GM19035 (cell line): ENCODE measurements at regions not wholly inside any gene's neighbourhood (a gene's known extent, or its start where the extent isn't known, plus 50 kb on each side); places are given as distances from the start of the nearest gene placed in this dataset.

ENCODE experiments used
- ATAC-seq: cut with Tn5 transposase; IDR thresholded peaks from one replicate; pipeline ENCODE4 v1.9.1; 2021; ENCODE audit not compliant: unreplicated experiment

GRCh38 chr16:85484347-85485300 is 128.5 kb upstream of the GSE1 start:
- no peak for ATAC-seq

- ATAC-seq, result no peak
Observed at GRCh38 chr16:85485379-85485778, 127.7 kb upstream of the GSE1 start.

DNA sequence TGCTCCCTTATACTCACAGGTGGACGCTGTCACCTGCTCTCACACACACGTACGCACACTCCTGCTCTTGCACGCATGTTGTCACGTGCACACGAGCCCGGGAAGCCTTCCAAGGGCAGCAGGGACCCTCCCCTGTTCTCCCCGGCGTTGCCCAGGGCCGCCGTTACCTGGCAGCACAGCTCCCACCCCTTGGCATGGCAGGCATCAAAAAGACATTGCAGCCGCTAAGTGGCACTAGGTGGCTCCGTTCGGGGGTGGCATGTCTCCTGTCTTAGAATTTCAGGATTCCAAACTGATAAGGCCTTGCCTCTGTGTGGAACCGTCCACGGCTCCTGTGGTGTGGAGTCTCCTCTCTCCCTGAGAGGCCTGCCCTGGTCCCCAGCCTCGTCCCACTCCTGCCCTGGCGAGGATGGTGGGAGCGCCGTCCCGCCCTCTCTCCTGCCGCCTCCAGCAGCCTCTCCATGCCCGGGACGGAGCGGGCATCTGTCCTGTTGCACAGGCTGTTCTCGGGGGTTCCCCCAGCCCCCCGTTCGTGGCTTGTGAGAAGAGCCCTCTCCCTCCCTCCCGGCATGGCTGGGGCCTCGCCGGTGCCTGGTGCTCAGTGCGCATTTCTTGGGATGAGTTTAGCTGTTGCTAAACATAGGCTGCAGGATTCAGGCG is 126.7 kb upstream of the GSE1 start:
- no peak for ATAC-seq

GRCh38 chr16:85488414-85488813 is 124.7 kb upstream of the GSE1 start:
- no peak for ATAC-seq

GRCh38 chr16:85490407-85491057 is 122.6 kb upstream of the GSE1 start:
- ATAC-seq, result no peak

DNA sequence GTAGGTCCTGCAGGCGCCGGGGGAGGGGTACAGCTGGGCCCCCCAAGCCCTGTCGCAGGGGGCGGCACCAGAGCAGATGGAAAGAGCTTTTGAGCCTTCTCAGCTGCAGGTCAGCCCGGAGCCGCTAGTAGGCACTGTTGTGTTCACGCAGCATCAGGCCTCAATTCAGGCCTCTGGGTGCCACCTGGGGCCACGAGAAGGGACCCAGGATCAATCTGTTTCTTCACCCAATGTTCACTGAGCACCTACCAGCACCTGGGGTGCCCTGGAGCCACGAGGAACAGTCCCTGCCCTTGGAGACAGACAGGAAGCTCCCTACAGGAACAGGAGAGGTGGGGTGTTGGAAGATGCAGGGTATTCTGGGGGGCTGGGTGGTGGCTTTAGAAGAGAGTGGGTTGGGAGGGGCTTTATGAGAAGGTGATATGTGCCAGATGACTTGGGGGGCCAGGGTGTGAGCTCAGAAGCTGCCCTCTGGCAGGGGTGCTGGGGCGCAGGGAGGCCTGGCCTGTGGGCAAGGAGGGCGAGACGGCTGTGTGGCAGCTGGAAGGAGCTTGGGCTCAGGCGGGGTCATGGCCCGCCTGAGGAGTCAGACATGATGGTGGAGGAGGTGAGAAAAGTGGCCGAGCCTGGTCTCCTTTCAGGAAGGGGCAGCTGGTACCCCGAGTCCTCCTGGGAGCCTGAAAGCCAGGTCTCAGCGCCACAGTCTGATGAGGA is 121.9 kb upstream of the GSE1 start:
- no peak for ATAC-seq

GRCh38 chr16:85491798-85492294 is 121.3 kb upstream of the GSE1 start:
- no peak for ATAC-seq

GRCh38 chr16:85492295-85492864 is 120.7 kb upstream of the GSE1 start:
- ATAC-seq, result no peak

GRCh38 chr16:85494315-85494714 is 118.8 kb upstream of the GSE1 start:
- ATAC-seq, result no peak

DNA sequence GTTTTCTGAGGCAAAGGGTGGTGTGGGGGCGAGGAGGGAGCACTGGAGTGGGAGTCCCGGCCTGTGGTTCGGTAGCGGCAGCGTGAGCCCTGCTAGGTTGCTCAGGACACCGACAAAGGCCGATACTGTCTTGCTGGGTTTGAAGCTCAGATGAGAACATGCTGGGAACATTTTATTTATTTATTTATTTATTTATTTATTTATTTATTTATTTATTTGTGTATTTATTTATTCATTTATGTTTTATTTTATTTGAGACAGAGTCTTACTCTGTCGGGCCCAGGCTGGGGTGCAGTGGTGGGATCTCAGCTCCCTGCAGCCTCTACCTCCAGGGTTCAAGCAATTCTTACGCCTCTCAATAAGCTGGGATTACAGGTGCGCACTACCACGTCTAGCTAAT is 117.9 kb upstream of the GSE1 start:
- ATAC-seq, result no peak

GRCh38 chr16:85495823-85496538 is 117.1 kb upstream of the GSE1 start:
- no peak for ATAC-seq

DNA sequence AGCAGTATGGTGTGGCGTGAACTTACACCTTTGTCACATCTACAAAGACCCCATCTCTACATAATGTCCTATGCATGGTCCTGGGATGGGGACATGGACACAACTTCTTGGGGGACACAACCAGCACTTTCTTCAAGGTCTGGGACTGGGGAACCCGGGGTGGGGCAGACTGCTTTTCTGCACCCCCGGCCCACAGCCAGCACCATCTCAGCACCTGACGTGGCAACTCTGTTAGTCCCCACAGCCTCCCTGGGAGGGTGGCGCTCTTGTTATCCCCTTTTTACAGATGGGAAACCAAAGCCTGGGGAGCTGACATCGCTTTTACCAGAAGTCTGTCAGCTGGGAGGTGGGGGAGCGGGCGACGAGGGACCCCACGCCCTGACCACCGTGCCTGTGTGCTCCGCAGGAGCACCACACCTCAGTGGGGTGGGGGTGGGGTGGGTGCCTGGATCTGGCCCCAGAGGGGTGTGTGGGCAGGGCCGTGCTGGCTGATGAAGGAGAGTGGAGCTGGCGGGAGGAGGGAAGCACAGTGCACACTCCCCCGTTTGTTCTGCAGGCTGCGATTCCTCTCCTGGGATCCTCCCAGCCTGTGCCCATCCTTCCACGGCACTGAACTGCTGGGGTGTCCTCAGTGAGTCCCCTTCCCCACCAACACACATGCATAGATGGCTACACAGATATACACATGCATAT is 115.4 kb upstream of the GSE1 start:
- no peak for ATAC-seq

- ATAC-seq, result no peak
Observed at GRCh38 chr16:85498607-85499006, 114.5 kb upstream of the GSE1 start.

DNA sequence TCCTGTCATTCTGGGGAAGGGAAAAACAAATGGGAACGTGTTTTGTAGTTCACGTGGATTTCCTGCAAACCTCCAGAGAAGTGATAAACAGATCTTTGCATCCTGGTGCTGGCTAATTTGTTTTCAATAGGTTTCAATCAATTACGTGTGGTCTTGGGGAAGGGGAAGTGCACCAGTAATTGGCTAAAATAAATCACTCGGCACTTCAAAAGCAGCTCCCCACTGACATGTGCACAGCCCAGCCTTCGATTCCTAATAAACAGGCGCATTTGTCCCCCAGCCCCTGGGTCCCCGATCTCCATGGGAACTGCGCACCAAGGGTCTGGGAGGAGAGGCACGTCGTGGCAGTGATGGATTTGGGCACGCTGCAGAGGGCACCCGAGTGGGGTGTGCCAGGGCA is 112.9 kb upstream of the GSE1 start:
- ATAC-seq, result no peak

GRCh38 chr16:85501900-85502299 is 111.2 kb upstream of the GSE1 start:
- ATAC-seq, result no peak

DNA sequence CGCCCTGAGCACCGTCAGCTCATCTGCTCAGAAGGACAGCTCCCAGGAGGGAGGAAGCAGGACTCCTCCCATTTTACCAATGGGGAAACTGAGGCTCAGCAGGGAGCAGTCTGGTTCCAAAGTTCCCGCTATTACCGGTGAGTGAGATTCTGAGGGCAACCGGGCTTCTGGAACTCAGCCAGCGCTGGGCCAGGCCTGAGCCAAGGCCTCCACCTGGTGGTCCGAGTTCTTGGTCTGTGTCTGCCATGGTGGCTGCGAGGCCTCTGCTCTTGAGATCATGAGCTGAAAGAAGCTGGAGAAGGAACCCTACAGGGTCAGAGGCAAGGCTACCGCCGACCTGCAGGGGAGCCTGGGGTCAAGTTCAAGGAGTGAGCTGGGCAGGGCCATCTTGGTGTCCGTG is 110.8 kb upstream of the GSE1 start:
- ATAC-seq, result no peak

DNA sequence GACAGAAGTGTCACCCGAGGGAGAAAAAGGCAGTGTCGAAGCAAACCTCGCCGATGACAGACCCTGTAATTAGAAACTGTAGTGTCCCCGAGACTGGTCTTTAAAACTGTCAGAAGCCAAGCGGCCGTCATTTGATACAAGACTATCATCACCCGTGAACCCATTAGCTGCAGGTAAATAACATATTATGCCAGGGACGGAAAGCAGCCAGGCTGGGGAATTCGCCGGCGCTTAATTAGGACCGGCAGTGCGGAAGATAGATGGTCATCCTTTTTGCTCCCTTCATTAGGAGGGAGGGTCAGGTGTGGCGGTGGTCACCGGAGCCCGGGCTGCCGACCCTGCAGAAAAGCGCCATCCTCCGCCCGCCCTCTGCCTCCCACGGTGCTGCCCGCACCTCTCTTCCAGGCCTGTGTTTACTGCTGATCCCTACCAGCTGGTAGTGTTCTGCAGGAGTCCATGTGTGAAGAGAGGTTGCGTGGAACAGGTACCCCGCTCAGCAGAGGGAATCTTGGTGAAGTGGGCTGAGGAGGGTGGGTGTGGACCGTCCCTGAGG is 109.4 kb upstream of the GSE1 start:
- ATAC-seq, result no peak

DNA sequence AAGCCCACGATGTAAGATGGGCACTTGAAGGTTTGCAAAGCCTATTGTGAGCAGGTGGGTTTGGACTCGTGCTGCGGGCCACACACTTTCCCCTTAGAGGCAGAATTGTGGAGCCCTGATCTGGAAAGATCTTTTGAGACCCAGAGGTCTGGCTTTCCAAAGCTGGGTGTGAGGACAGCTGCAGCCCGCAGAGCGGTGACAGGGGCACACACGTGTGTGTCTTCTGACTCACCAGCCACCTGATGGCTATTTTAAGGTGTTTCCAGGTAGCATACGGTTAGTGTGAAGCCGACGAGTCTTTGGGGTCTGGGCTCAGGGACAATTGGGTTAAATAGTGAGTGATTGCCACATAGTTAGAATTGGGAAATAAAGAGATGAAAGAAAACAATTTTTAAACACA is 108.9 kb upstream of the GSE1 start:
- no peak for ATAC-seq
